HG02981 (cell line): ENCODE measurements at regions not wholly inside any gene's neighbourhood (a gene's known extent, or its start where the extent isn't known, plus 50 kb on each side); places are given as distances from the start of the nearest gene placed in this dataset.
"Not testable (repeated sequence)": the region's sequence is repeated elsewhere in the genome, so short reads cannot be mapped to it uniquely, and the experiment has no call there.

ENCODE experiments used
- ATAC-seq: cut with Tn5 transposase; IDR thresholded peaks from one replicate; pipeline ENCODE4 v1.9.1; 2021; ENCODE audit warnings: mild to moderate bottlenecking, moderate library complexity; ENCODE audit not compliant: unreplicated experiment

DNA sequence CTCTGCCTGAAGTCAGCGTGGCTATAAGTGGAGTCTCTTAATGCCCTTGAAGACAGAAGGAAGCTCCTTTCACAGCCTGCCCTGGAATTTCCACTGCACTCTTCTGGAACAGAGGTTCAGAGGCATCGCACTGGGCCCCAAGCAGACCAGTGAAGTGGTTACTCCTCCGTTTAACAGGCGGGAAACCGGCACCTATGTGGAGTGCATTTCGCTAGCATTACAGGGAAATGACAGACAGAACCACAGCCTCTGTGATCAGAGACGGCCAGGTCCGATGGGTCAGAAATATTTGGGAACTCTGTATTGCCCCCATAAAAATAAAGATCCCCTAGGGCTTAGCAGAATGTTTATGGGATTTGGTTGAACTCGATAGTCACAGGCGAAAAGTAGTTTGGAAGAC lies 406.9 kb upstream of the PRKCQ start:
- ATAC-seq = no peak

DNA sequence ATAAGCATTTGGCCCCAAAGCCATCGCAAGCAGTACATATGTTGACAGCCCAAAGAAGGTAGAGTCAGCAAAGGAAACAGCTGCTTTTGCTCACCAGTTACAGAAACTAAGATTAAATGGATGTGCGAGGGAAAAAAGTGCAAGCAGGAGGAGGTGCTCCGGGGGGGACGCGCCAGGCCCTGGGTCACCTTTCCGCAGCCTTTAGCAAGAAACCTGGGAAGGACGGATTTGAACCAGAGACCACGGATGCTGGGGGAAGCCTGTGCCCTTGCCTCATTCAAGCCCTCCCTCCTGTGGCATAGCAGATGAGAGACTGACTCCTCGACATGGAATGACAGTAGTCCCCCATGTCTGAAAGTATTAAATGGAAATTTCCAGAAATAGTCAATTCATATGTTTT lies 405.6 kb upstream of the PRKCQ start:
- ATAC-seq = no peak

DNA sequence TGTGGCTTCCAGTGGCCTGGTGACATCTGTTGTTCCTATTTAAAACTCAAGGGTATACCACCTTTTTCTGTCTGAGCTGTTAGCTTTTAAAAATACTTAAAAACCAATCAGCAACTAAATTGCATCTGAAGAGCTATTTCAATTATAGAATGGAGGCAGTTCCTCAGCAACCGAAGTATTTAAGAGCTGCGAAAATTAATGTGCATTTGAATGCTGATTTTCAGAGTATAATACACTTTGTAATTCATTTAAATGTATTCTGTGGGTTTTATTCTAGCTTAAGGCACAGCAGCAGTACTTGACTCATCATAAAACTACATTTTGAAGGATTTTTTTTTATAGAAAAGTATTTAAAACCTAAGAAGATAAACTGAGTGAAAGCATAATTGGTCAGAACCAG lies 404.9 kb upstream of the PRKCQ start:
- ATAC-seq = no peak

DNA sequence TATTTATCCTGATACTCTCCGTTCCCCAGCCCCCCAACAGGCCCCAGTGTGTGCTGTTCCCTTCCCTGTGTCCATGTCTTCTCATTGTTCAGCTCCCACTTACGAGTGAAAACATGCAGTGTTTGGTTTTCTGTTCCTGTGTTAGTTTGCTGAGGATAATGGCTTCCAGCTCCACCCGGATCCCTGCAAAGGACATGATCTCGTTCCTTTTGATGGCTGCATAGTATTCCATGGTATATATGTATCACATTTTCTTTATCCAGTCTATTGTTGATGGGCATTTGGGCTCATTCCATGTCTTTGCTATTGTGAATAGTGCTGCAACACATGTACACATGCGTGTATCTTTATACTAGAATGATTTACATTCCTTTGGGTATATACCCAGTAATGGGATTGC lies 403.9 kb upstream of the PRKCQ start:
- ATAC-seq = not testable (repeated sequence)

DNA sequence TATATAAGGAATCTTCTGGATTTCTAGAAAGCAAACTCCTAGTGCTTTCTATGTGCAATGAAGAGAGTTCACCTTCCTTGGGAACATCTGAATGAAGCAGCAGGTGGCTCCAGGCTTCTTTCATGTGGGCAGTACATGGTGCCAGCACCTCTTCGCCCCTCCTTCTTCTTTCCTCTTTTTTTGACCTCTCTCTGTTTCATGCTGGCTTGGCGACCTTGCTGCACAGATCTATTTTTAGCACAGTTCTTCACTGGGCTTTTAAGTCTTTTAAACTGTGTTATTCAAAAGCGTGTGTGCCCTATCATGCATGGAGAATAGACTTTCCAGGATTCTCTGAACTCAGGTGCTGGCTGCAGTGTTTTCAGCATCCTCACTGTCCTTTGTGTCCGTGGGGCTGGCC lies 400.3 kb upstream of the PRKCQ start:
- no peak for ATAC-seq

DNA sequence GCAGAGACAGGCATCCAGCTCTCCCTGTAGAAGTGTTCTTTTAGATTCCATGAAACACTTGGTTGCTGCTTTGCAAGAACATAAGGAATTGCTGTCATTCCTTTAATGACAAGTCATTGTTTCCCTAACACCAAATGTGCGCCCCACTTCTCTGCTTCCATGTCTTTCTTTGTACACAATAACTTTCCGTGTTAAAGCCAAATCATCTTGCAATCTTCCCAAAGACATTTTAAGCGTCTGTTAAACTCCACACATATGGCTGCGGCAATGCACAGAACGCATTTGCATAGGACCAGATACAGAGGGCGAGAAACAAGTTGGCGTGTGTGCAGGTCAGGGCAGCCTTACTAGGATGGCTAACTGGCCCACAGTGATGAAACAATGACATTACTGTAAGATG lies 399.3 kb upstream of the PRKCQ start:
- no peak for ATAC-seq

DNA sequence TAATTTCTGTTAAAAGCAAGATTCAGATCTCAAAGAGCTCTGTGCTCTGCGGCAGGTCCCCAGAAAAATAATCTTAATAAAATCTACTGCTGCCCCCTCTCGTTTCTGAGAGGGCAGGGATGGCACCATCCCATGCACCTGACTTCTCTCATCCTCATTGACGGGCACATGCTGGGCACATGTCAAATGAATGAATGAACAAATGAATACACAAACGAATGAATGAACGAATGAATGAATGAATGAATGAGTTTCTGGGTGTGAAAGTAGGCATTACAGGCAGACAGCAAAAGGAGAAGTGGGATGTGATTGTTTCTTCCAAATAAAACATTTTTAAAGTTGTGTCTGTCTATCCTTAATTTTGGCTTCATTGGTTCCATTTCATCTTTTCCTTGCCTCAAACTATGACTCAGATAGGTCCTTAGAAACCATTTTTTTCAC lies 398.1 kb upstream of the PRKCQ start:
- no peak for ATAC-seq

DNA sequence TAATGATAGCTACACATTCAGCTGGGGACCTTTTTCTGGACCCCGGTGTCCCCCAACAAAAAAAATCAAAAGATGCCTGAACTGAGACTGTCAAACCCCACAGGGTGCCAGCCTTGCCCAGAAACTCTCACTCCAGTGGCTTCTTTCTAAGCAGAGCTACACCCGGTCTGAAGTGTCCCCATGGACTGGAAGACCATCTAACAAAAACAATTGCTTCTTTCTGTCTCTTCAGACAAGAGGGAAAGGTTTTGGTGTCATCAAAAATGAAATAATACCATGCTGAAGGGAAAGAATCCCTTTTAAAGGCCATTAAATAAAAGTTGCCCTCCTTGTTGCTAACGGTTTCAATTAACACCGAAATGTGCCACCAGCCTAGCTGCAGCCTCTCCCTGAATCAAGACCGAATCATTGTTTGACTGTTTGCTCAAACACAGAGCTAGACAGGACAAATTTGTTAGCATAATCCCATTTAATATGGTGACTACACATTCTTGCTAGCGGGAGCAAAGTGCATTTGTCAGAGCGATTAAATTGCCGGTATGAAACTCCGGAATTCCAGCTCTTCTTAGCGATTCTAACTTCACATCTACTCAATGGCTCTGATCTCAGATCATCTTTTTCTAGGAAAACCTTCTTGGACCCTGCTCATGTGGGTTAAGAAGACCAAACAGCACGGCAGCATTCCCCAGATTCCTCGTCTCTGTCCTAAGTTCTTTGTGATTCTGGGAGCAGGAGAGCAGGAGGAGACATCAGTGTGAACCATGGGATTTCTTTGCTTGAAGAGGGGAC lies 397.5 kb upstream of the PRKCQ start:
- no peak for ATAC-seq

DNA sequence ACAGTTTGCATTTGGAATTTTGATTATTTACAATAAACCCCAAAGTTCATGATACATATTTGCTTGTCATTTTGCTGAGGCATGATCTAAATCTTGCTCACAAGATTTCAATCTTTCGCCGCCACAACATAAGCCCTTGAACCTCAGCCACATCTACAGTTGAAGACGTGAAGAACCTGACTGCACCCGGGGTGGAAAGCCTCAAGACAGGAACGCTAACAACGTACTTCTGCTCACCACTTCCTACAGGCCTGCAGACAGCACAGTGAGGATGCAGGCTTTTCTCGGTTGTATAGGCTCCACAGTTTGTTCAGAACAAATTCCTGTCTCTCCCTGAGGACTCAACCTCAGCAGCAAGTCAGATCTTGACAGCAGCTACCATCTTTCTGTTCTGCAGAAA lies 393.8 kb upstream of the PRKCQ start:
- no peak for ATAC-seq

DNA sequence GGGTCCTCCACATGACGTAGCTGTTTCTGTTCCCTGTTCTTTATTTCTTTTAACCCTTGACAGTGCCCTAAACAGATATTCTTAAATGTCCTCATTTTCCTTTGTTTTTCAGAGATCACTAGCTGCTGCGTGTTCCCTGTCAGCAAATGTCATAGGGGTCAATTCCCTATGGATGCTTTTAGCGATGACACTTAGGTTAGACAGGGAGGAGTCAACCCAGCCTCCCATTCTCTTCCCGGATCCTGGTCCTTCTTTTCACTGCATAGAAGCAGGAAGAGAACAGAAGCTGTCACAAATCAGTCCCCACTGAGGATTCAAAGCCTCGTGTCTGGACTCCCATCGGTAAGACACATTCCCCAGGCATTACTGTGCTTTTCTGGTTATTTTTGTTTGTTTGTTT lies 392.1 kb upstream of the PRKCQ start:
- ATAC-seq = no peak

DNA sequence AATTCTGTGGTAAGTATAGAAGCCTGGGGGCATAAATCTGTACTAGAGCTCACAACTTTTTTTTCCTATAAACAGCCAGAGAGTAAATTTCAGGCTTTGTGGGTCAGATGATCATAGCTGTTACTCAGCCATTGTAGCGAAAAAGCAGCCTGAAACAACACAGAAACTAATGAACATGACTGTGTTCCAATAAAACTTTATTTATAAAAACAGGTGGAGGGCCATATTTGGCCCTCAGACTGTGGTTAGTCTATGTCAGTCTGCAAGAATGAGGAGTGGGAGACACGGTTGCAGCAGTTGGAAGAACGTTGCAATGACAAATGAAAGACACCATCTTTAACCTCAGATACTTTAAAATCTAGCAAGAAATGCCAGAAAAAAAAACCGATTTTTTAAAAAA lies 389.6 kb upstream of the PRKCQ start:
- ATAC-seq = no peak

DNA sequence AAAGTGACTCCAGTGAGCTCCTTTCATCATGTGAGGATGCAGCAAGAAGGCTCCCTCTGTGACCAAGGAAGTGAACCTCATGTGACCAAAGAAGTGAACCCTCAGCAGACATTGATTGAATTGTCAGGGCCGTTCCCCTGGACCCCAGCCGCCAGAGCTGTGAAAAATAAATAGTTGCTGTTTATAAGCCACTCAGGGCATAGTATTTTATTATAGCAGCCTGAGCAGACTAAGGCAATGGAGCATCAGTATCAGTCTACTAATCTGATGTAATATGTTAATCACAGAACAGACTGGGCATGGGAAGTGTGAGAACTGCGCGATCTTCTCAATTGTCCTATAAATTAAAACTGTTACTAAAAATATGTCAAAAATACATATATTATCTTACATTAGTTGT lies 384.5 kb upstream of the PRKCQ start:
- ATAC-seq = no peak

DNA sequence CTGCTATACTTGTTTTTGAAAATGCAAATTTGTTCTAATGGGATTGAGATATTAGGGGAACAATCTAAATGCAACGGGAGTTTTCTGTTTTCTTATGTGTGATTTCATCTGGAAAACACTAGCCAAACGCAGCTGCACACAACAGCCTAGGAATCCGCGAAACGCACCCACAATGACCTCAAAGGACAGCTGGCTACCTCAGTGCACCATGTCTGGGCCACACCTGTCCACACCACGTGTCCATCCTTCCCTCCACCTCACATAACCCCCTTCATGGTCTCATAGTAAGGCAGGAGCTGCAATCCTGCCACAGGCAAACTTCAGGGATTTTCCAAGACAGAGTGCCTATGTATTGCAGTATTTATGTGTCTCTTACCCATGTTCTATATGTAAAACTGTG lies 382.5 kb upstream of the PRKCQ start:
- ATAC-seq = no peak

DNA sequence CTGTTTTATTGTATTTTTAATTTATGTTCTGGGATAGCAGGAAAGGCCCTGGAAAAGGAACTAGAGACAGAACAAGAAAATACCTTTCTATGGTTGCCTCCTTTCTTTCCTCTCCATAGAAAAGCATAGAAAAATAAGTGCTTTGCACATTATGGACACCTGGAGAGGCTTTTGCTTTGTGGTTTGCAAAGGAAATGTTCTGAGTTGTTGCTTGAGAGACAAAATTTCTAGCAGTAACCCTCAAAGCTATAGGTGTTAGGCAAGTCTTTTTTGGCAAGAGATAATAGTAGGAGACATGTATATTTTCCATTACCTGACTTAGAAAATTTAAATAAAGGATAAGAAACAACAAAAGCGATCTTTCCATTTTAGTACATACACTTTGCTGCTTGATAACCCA lies 378.6 kb upstream of the PRKCQ start:
- ATAC-seq = no peak

DNA sequence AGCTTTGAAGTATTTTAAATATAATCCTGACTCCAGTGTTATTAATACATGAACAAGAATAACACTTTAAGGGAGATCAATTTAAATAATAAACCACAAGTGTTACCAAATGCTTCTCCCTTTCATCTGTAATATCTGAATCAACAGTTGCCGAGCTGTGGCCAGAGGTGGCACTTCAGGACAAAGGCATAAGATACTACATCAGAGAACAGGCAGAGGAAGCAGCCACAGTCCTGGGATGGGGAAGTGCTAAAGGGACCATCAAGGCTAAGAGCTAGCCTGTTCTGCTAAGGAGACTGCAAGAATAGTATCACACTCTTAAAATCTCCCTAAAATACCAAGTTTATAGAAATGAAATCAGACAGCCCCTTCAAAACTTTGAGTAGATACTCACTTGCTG lies 378.2 kb upstream of the PRKCQ start:
- ATAC-seq = no peak

DNA sequence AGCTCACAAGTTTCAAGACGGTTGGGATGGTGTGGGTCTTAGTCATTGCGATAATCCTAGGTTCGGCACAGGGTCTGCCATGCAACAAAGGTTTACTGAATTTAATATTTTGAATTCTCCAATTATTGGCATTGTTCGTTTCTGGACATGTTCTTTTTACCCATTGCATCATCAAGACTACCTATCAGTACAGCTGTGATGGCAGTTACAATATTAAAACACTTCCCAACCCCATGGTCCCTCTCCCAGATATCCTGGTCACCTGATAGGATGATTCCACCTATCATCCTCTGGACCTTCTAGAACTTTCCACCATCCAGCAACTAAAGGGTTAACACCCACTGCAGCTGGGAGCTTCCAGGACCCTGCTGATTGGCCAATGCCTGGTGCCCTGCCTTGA lies 377.8 kb upstream of the PRKCQ start:
- ATAC-seq = no peak

DNA sequence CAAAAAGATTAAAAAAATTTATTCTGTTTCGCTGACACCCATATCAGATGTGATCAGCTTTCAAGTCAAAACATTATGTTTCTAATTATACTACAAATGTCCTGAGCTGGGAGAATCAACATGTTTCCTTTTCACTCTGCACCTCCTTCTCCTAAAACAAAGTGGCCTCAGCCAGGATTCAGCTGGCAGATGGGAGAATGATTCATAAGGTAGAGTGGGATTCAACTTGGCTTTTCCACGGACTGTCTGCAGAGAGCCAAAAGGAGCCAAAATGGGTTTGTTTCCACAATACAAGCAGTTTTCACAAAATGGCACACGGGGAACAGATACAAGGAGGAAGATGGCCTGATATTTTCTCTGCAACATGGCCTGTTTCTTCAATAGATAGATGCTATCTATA lies 376.5 kb upstream of the PRKCQ start:
- ATAC-seq = no peak

DNA sequence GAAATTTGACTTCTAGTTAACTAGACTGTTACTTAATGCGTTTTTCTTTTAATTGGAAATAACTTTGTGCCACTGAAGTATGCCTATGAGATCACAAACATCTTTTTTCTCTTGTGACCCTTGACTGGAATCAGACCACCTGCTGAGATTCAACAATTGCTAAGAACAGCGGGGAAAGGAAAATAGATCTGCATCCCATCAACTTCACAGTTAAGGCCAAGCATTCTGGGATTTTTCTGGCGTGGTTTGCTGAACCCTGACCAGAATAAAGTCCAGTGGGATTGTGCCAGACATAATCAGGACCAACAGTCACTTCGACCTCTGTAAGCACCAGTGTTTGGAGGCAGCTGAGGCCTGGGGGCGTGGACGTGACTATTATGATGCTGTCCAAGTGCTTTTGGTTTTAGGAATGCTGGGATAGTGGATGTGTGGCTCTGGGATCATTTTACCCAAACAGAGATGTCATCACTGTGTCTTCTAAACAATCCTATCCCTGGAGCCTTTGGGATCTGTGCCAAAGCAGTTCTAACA lies 373.3 kb upstream of the PRKCQ start:
- no peak for ATAC-seq

DNA sequence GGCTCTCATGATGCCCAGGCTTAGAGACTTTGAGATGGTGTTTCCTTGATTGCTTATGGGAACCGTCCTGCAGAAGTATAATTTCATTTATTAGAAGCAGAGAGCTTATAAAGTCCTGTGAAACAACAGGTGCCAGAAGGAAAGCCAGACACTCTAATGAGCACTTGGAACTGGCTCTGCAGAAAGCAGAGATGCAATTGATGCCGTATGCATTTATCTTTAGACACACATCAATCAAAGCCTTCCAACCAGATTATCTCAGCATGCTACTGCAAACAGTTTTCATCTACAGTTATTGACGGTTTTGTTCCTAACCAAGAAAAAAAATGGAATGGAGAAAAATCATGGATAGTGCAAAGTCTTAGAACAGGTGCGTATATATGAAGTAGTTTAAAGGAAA lies 371.7 kb upstream of the PRKCQ start:
- ATAC-seq = no peak

DNA sequence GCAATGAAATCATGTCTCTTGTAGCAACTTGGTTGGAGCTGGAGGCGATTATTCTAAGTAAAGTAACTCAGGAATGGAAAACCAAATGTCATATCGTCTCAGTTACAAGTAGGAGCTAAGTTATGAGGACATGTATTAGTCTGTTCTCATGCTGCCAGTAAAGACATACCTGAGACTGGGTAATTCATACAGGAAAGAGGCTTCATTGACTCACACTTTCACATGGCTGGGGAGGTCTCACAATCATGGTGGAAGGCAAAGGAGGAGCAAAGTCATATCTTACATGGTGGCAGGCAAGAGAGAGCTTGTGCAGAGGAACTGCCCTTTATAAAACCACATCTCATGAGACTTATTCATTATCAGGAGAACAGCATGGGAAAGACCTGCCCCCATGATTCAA lies 370.1 kb upstream of the PRKCQ start:
- no peak for ATAC-seq

DNA sequence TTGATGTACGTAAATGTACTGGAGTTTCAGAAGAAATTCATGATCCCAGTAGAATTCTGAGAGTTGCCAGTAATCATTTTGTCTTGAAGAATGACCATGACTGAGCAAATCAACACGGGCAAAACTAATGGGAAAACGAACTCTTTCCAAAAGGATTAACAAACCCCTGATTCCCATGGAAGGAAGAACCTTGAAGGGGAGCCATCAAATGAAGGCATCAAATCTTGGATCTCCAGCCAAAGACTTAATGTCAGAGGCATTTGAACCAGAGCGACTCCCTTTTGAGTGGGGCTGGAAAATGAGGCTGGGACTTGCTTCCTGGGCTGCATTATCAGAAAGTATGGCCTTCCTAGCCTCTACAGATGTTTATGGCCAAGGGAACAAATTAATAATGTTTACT lies 364.4 kb upstream of the PRKCQ start:
- ATAC-seq = no peak

DNA sequence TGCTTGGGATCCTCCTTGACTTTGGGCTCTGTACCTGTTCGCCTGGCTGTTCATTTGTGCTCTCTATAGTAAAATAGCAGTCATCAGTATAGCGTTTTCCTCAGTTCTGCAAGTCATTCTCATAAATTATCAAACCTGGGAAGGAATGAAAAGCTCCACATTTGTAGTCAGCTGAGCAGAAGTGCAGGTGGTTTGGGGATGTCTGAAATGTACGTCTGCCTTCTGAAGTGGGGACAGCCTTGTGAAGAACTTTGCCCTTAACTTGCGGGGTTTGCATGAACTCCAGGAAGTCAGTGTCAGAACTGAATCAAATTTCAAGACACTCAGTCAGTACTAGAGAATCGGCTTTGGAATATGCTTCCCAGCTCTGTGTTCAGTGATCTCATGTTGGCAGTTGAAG lies 358.3 kb upstream of the PRKCQ start:
- ATAC-seq = no peak

DNA sequence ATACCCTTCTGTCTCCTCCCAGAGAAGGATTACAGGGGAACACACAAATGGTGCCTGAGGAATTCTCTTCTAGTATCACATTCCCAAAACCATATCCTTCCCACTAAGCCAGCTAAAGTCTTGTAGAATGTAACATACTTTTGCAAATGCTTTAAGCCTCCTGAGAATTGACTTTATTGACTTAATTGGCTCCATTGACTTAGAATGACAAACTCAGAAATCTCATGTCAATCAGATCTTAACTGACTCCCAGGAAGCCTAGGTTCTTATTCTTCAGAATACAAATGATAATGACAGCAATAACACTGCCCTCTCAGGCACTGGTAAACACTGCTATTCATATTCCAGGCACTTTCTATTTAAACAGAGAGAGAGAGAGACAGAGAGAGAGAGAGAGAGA lies 356.9 kb upstream of the PRKCQ start:
- ATAC-seq = no peak
